ENCODE measurements at regions not wholly inside any gene's neighbourhood (a gene's known extent, or its start where the extent isn't known, plus 50 kb on each side); places are given as distances from the start of the nearest gene placed in this dataset.

- FAIRE-seq (no peak), DNase-seq (ENCODE audit: insufficient read length, low spot score) (no peak)
- TF ChIP-seq CTCF (IDR thresholded peaks at IDR 0.05; ENCODE audit: insufficient read depth, missing control alignments) = no peak
These were observed 51.3 kb upstream of the TGM3 start for GRCh38 chr20:2244523-2244922.

- FAIRE-seq = no peak
- peak; percentile 8 for TF ChIP-seq CTCF (IDR thresholded peaks at IDR 0.05; ENCODE audit: insufficient read depth, missing control alignments)
- DNase-seq (ENCODE audit: insufficient read length, low spot score) = no peak
These were observed 50.8 kb upstream of the TGM3 start for GRCh38 chr20:2244993-2245392.

DNA sequence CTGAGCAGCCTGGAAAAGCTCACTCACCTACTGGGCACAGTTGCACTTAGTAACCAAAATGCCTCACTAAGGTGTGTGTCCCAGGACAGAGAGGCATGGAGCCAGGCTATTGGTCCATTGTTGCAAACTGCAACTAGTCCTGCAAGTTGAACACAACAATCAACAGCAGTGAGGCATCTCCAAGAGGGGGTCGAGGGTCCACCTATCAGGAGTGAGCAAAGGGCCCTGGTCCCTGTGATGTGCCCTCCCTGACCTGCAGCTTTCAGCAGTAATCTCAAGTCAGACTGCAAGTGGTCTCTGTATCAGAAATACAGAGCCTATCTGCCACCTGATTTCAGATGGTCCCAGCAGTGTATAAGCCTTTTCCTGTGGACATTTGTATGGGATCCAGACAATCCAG lies 50.2 kb upstream of the TGM3 start:
- FAIRE-seq (no peak), DNase-seq (ENCODE audit: insufficient read length, low spot score) (no peak)
- no peak for TF ChIP-seq CTCF (IDR thresholded peaks at IDR 0.05; ENCODE audit: insufficient read depth, missing control alignments)
